Esophagus muscularis mucosa (tissue), 4 donors: ENCODE measurements at regions not wholly inside any gene's neighbourhood (a gene's known extent, or its start where the extent isn't known, plus 50 kb on each side); places are given as distances from the start of the nearest gene placed in this dataset.
A peak's percentile ranks its signal among the peaks of the same experiment; 100 is the strongest.

ENCODE experiments used
- DNase-seq: peaks from one replicate; pipeline ENCODE4 v3.0.0-alpha.2; 2017; ENCODE audit errors: extremely low spot score
- H3K27ac ChIP-seq, 4 donors: fragments of 200-600 bp; sonication (generic); replicated peaks in 1 of 4; 1 replicate in 3 of 4; 2 replicates in 1 of 4; pipeline ENCODE4 v1.5.1; 2016 to 2019; ENCODE audit warnings: mild to moderate bottlenecking in 1 of 4
- H3K27me3 ChIP-seq, 4 donors: fragments of 200-600 bp; sonication (generic); one replicate each; pipeline versions ENCODE4 v1.5.1 to v1.6.0; 2016 to 2019
- H3K36me3 ChIP-seq, 4 donors: fragments of 200-600 bp; sonication (generic); one replicate each; pipeline ENCODE4 v1.5.1; 2016 to 2019
- H3K4me1 ChIP-seq, 4 donors: fragments of 200-600 bp; sonication (generic); one replicate each; pipeline ENCODE4 v1.5.1; 2016 to 2019
- H3K4me3 ChIP-seq, 4 donors: fragments of 200-600 bp; sonication (generic); 1 replicate in 2 of 4; 2 replicates in 2 of 4; pipeline ENCODE4 v1.5.1; 2016 to 2019; ENCODE audit warnings: mild to moderate bottlenecking in 4 of 4, moderate library complexity in 1 of 4
- H3K9me3 ChIP-seq, 4 donors: fragments of 200-600 bp; sonication (generic); 1 replicate in 3 of 4; 2 replicates in 1 of 4; pipeline ENCODE4 v1.5.1; 2016 to 2019
- CTCF ChIP-seq, 3 experiments: fragments of 200-600 bp in 2 of 3; fragments of 450-650 bp in 1 of 3; sonication (generic) in 2 of 3; IDR thresholded peaks; one replicate each; pipeline ENCODE4 v1.5.1; 2017 to 2019; ENCODE audit warnings: antibody characterized with exemption in 3 of 3, mild to moderate bottlenecking in 2 of 3, moderate library complexity in 1 of 3
- EP300 ChIP-seq: sonication (generic); formaldehyde crosslinking; IDR thresholded peaks from one replicate; pipeline ENCODE4 v1.6.1; 2017; ENCODE audit warnings: antibody characterized with exemption
- POLR2A ChIP-seq: fragments of 450-650 bp; IDR thresholded peaks from one replicate; pipeline ENCODE4 v1.6.1; 2017; ENCODE audit warnings: antibody characterized with exemption, moderate library complexity, mild to moderate bottlenecking, low read depth
- POLR2AphosphoS5 ChIP-seq, 2 donors: sonication (generic); formaldehyde crosslinking; IDR thresholded peaks; one replicate each; pipeline ENCODE4 v1.6.1; 2017; ENCODE audit warnings: antibody characterized with exemption in 2 of 2
- WGBS: methylation state at CpG from one replicate; pipeline ENCODE4 v1.1.5; 2018; 5-methylcytosine and 5-hydroxymethylcytosine counted together
- intact Hi-C: fragments of 100-400 bp; cut with DNase I; formaldehyde crosslinking; loops from one replicate; pipeline ENCODE4 v1.15.1; 2023

GRCh38 chr19:23515551-23515950 lies 120.3 kb upstream of the ZNF91 start:
- Histone ChIP-seq H3K4me3 (no peak overlapping the region), H3K27ac (no peak overlapping the region), H3K9me3 (no peaks in the 10 kb centered on the region), H3K36me3 (no peaks in the 10 kb centered on the region), H3K4me1 (no peaks in the 10 kb centered on the region), H3K27me3 (no peaks in the 10 kb centered on the region)
- no peak for TF ChIP-seq EP300
- TF ChIP-seq CTCF (IDR thresholded peaks at IDR 0.05), result no peak
- no peak for TF ChIP-seq POLR2A
- no peak for TF ChIP-seq POLR2AphosphoS5 (IDR thresholded peaks at IDR 0.05)
- intact Hi-C loops, result no loop called here
- WGBS, result 87% methylated on average over 1 of the region's 1 CpG
- DNase-seq, result no peak

GRCh38 chr19:23512151-23512925 lies 117.1 kb upstream of the ZNF91 start:
- WGBS, result 90% methylated on average over 20 of the region's 24 CpGs
- Histone ChIP-seq H3K27me3 (no peaks in the 10 kb centered on the region), H3K4me1 (no peaks in the 10 kb centered on the region), H3K4me3 (no peak overlapping the region), H3K36me3 (no peaks in the 10 kb centered on the region), H3K9me3 (no peaks in the 10 kb centered on the region), H3K27ac (no peak overlapping the region)
- intact Hi-C loops, result no loop called here
- no peak for TF ChIP-seq CTCF (IDR thresholded peaks at IDR 0.05)
- no peak for TF ChIP-seq EP300
- no peak for TF ChIP-seq POLR2AphosphoS5 (IDR thresholded peaks at IDR 0.05)
- no peak for TF ChIP-seq POLR2A
- DNase-seq, result peak; percentile 68

- Histone ChIP-seq H3K27ac (no peak overlapping the region), H3K4me1 (no peaks in the 10 kb centered on the region), H3K9me3 (no peaks in the 10 kb centered on the region), H3K4me3 (no peak overlapping the region), H3K27me3 (no peaks in the 10 kb centered on the region), H3K36me3 (no peaks in the 10 kb centered on the region)
- no peak for DNase-seq
- no peak for TF ChIP-seq POLR2A
- TF ChIP-seq POLR2AphosphoS5 (IDR thresholded peaks at IDR 0.05), result no peak
- no peak for TF ChIP-seq EP300
- TF ChIP-seq CTCF (IDR thresholded peaks at IDR 0.05), result no peak
- intact Hi-C loops, result no loop called here
- 66% methylated on average over 3 of the region's 3 CpGs for WGBS
Observed at GRCh38 chr19:23509686-23510450, 114.6 kb upstream of the ZNF91 start.

GRCh38 chr19:23507446-23507845 lies 112.2 kb upstream of the ZNF91 start:
- 84% methylated on average over 7 of the region's 7 CpGs for WGBS
- H3K27ac ChIP-seq, result no peak overlapping the region

More at GRCh38 chr19:23507446-23507845, 112.2 kb upstream of the ZNF91 start:
- TF ChIP-seq POLR2AphosphoS5 (IDR thresholded peaks at IDR 0.05) (no peak), POLR2A (no peak), EP300 (no peak), CTCF (IDR thresholded peaks at IDR 0.05) (no peak)
- H3K36me3 ChIP-seq, result no peaks in the 10 kb centered on the region
- H3K4me1 ChIP-seq, result no peaks in the 10 kb centered on the region
- H3K4me3 ChIP-seq, result no peak overlapping the region
- H3K9me3 ChIP-seq, result no peaks in the 10 kb centered on the region
- intact Hi-C loops, result no loop called here
- DNase-seq, result no peak
- H3K27me3 ChIP-seq, result no peaks in the 10 kb centered on the region
